Vagina (tissue), 2 donors: ENCODE measurements at regions not wholly inside any gene's neighbourhood (a gene's known extent, or its start where the extent isn't known, plus 50 kb on each side); places are given as distances from the start of the nearest gene placed in this dataset.

Experiments
- DNase-seq, 2 donors: peaks; one replicate each; pipeline ENCODE4 v3.0.0-alpha.2; 2017; ENCODE audit errors: extremely low spot score in 2 of 2
- H3K27ac ChIP-seq: fragments of 200-600 bp; sonication (generic); one replicate; pipeline ENCODE4 v1.5.1; 2019
- H3K27me3 ChIP-seq: fragments of 200-600 bp; sonication (generic); one replicate; pipeline ENCODE4 v1.5.1; 2019
- H3K36me3 ChIP-seq, 2 donors: fragments of 200-600 bp; sonication (generic); one replicate each; pipeline ENCODE4 v1.5.1; 2017 to 2019
- H3K4me1 ChIP-seq: fragments of 200-600 bp; sonication (generic); one replicate; pipeline ENCODE4 v1.5.1; 2019
- H3K4me3 ChIP-seq, 2 donors: fragments of 200-600 bp; sonication (generic); 1 replicate in 1 of 2; 2 replicates in 1 of 2; pipeline ENCODE4 v1.5.1; 2016 to 2019
- H3K9me3 ChIP-seq: fragments of 200-600 bp; sonication (generic); one replicate; pipeline ENCODE4 v1.5.1; 2019
- CTCF ChIP-seq, 3 experiments: fragments of 450-650 bp in 2 of 3; fragments of 200-600 bp in 1 of 3; sonication (generic) in 1 of 3; IDR thresholded peaks; one replicate each; pipeline ENCODE4 v1.5.1; 2017 to 2019; ENCODE audit warnings: antibody characterized with exemption in 3 of 3, mild to moderate bottlenecking in 2 of 3, moderate library complexity in 2 of 3
- POLR2A ChIP-seq, 2 donors: fragments of 450-650 bp; IDR thresholded peaks; one replicate each; pipeline ENCODE4 v1.6.1; 2017; ENCODE audit warnings: antibody characterized with exemption in 2 of 2, mild to moderate bottlenecking in 2 of 2, moderate library complexity in 2 of 2
- POLR2AphosphoS5 ChIP-seq, 2 donors: sonication (generic); formaldehyde crosslinking; IDR thresholded peaks; one replicate each; pipeline ENCODE4 v1.9.0; 2017; ENCODE audit warnings: antibody characterized with exemption in 2 of 2, mild to moderate bottlenecking in 2 of 2, low read depth in 1 of 2; ENCODE audit not compliant: insufficient read depth in 1 of 2
- intact Hi-C: fragments of 100-400 bp; cut with DNase I; formaldehyde crosslinking; loops from one replicate; pipeline ENCODE4 v1.15.1; 2023

GRCh38 chr14:71270111-71270510 is 362.9 kb downstream of the PCNX1 start:
- Histone ChIP-seq H3K9me3 (no peaks in the 10 kb centered on the region), H3K27me3 (no peaks in the 10 kb centered on the region), H3K4me1 (no peaks in the 10 kb centered on the region), H3K36me3 (no peaks in the 10 kb centered on the region), H3K27ac (no peak overlapping the region), H3K4me3 (no peak overlapping the region)
- TF ChIP-seq POLR2AphosphoS5 (IDR thresholded peaks at IDR 0.05; ENCODE audit: insufficient read depth in 1 of 2, low read depth in 1 of 2) (no peak), CTCF (IDR thresholded peaks at IDR 0.05) (no peak), POLR2A (IDR thresholded peaks at IDR 0.05) (no peak)
- intact Hi-C loops: no loop called here
- no peak for DNase-seq

- H3K4me3 ChIP-seq: no peak overlapping the region
- no peaks in the 10 kb centered on the region for H3K36me3 ChIP-seq
- no peaks in the 10 kb centered on the region for H3K27me3 ChIP-seq
- H3K9me3 ChIP-seq: no peaks in the 10 kb centered on the region
- no peaks in the 10 kb centered on the region for H3K4me1 ChIP-seq
- DNase-seq: no peak
- TF ChIP-seq POLR2AphosphoS5 (IDR thresholded peaks at IDR 0.05; ENCODE audit: insufficient read depth in 1 of 2, low read depth in 1 of 2) (no peak), CTCF (IDR thresholded peaks at IDR 0.05) (no peak), POLR2A (IDR thresholded peaks at IDR 0.05) (no peak)
- intact Hi-C loops: no loop called here
- H3K27ac ChIP-seq: no peak overlapping the region
Measured at GRCh38 chr14:71271166-71271945, 364.1 kb downstream of the PCNX1 start.

- no peaks in the 10 kb centered on the region for H3K4me1 ChIP-seq
- intact Hi-C loops: no loop called here
- DNase-seq: no peak
Measured at GRCh38 chr14:71273366-71273765, 366.1 kb downstream of the PCNX1 start.

GRCh38 chr14:71284048-71284447 is 376.8 kb downstream of the PCNX1 start:
- no peaks in the 10 kb centered on the region for H3K36me3 ChIP-seq
- DNase-seq: no peak

More at GRCh38 chr14:71273366-71273765, 366.1 kb downstream of the PCNX1 start:
- H3K9me3 ChIP-seq: no peaks in the 10 kb centered on the region
- H3K4me3 ChIP-seq: no peak overlapping the region
- H3K27ac ChIP-seq: no peak overlapping the region
- TF ChIP-seq CTCF (IDR thresholded peaks at IDR 0.05): no peak
- no peak for TF ChIP-seq POLR2AphosphoS5 (IDR thresholded peaks at IDR 0.05; ENCODE audit: insufficient read depth in 1 of 2, low read depth in 1 of 2)
- no peak for TF ChIP-seq POLR2A (IDR thresholded peaks at IDR 0.05)
- no peaks in the 10 kb centered on the region for H3K36me3 ChIP-seq
- H3K27me3 ChIP-seq: no peaks in the 10 kb centered on the region

More at GRCh38 chr14:71284048-71284447, 376.8 kb downstream of the PCNX1 start:
- Histone ChIP-seq H3K9me3 (no peaks in the 10 kb centered on the region), H3K4me1 (no peaks in the 10 kb centered on the region), H3K27me3 (no peaks in the 10 kb centered on the region), H3K27ac (no peak overlapping the region), H3K4me3 (no peak overlapping the region)
- no peak for TF ChIP-seq POLR2A (IDR thresholded peaks at IDR 0.05)
- TF ChIP-seq CTCF (IDR thresholded peaks at IDR 0.05): no peak
- no peak for TF ChIP-seq POLR2AphosphoS5 (IDR thresholded peaks at IDR 0.05; ENCODE audit: insufficient read depth in 1 of 2, low read depth in 1 of 2)
- intact Hi-C loops: no loop called here
